Right atrium auricular region (tissue), 2 donors: ENCODE measurements at regions not wholly inside any gene's neighbourhood (a gene's known extent, or its start where the extent isn't known, plus 50 kb on each side); places are given as distances from the start of the nearest gene placed in this dataset.
"Not testable (repeated sequence)": the region's sequence is repeated elsewhere in the genome, so short reads cannot be mapped to it uniquely, and the experiment has no call there.

Experiments
- DNase-seq: peaks from one replicate; pipeline ENCODE4 v3.0.0-alpha.2; 2019; ENCODE audit warnings: low spot score
- H3K27ac ChIP-seq, 2 donors: fragments of 200-600 bp; sonication (generic); 1 replicate in 1 of 2; 2 replicates in 1 of 2; pipeline ENCODE4 v1.5.1; 2016 to 2019
- H3K27me3 ChIP-seq, 2 donors: fragments of 200-600 bp; sonication (generic); one replicate each; pipeline versions ENCODE4 v1.5.1 to v1.6.0; 2017 to 2019
- H3K36me3 ChIP-seq: fragments of 200-600 bp; sonication (generic); one replicate; pipeline ENCODE4 v1.5.1; 2016
- H3K4me1 ChIP-seq, 2 donors: fragments of 200-600 bp; sonication (generic); one replicate each; pipeline versions ENCODE4 v1.5.1 to v1.6.0; 2017 to 2019
- H3K4me3 ChIP-seq, 2 donors: fragments of 200-600 bp; sonication (generic); 1 replicate in 1 of 2; 2 replicates in 1 of 2; pipeline ENCODE4 v1.5.1; 2017 to 2019; ENCODE audit warnings: mild to moderate bottlenecking in 1 of 2, moderate library complexity in 1 of 2
- H3K9me3 ChIP-seq, 2 donors: fragments of 200-600 bp; sonication (generic); one replicate each; pipeline ENCODE4 v1.5.1; 2019
- CTCF ChIP-seq, 2 donors: fragments of 200-600 bp; sonication (generic); IDR thresholded peaks; one replicate each; pipeline ENCODE4 v1.5.1; 2019; ENCODE audit warnings: antibody characterized with exemption in 2 of 2

- Histone ChIP-seq H3K27ac (no peak overlapping the region), H3K27me3 (no peaks in the 10 kb centered on the region), H3K36me3 (no peaks in the 10 kb centered on the region), H3K4me1 (no peaks in the 10 kb centered on the region), H3K9me3 (peaks cover 0 to 11% of the 10 kb centered on the region in 2 donors), H3K4me3 (no peak overlapping the region)
- no peak for TF ChIP-seq CTCF (IDR thresholded peaks at IDR 0.05)
- no peak for DNase-seq
Observed at GRCh38 chr11:129569007-129569406, 193.4 kb downstream of the BARX2 start.

- H3K27ac ChIP-seq, H3K4me3 ChIP-seq, DNase-seq, H3K4me1 ChIP-seq, H3K27me3 ChIP-seq, H3K36me3 ChIP-seq: not testable (repeated sequence)
- H3K9me3 ChIP-seq = peaks cover 0 to 11% of the 10 kb centered on the region in 2 donors
Observed at GRCh38 chr11:129572667-129573066, 197.0 kb downstream of the BARX2 start.

GRCh38 chr11:129573161-129573560 lies 197.5 kb downstream of the BARX2 start:
- H3K9me3 ChIP-seq = peaks cover 0 to 11% of the 10 kb centered on the region in 2 donors
- no peak overlapping the region for H3K27ac ChIP-seq
- H3K4me3 ChIP-seq = no peak overlapping the region
- no peaks in the 10 kb centered on the region for H3K27me3 ChIP-seq
- H3K36me3 ChIP-seq = no peaks in the 10 kb centered on the region
- no peak for TF ChIP-seq CTCF (IDR thresholded peaks at IDR 0.05)
- no peak for DNase-seq
- no peaks in the 10 kb centered on the region for H3K4me1 ChIP-seq

GRCh38 chr11:129574431-129574830 lies 198.8 kb downstream of the BARX2 start:
- H3K27me3 ChIP-seq = no peaks in the 10 kb centered on the region
- no peaks in the 10 kb centered on the region for H3K4me1 ChIP-seq
- no peak for TF ChIP-seq CTCF (IDR thresholded peaks at IDR 0.05)
- H3K36me3 ChIP-seq = no peaks in the 10 kb centered on the region
- peaks cover 0 to 6% of the 10 kb centered on the region in 2 donors for H3K9me3 ChIP-seq
- H3K4me3 ChIP-seq = no peak overlapping the region
- DNase-seq = no peak
- no peak overlapping the region for H3K27ac ChIP-seq

DNA sequence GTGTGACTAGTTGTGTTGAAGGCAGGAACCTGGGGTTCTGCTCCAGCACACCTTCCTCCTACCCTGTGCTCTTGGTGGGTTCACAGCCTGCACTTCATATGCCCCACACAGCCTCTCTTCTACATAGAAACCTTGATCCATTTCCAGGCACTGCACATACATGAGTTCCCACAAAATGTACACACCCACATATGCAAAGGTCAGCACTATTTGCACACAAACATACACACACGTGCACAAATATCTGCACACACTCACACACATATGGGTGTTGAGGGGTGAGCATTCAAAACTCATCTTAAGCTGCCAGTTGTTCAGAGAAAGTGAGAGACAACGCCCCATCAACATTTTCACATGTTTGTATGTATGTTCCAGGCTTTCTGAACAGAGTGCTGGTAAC lies 201.0 kb downstream of the BARX2 start:
- no peak for TF ChIP-seq CTCF (IDR thresholded peaks at IDR 0.05)

GRCh38 chr11:129578006-129578405 lies 202.4 kb downstream of the BARX2 start:
- H3K4me3 ChIP-seq = no peak overlapping the region
- H3K36me3 ChIP-seq = no peaks in the 10 kb centered on the region
- H3K27me3 ChIP-seq = no peaks in the 10 kb centered on the region
- H3K4me1 ChIP-seq = no peaks in the 10 kb centered on the region
- no peak for TF ChIP-seq CTCF (IDR thresholded peaks at IDR 0.05)
- no peak overlapping the region for H3K27ac ChIP-seq
- DNase-seq = no peak
- peaks cover 0 to 5% of the 10 kb centered on the region in 2 donors for H3K9me3 ChIP-seq

More for the DNA sequence above, 201.0 kb downstream of the BARX2 start:
- no peak overlapping the region for H3K4me3 ChIP-seq
- H3K4me1 ChIP-seq = no peaks in the 10 kb centered on the region
- H3K36me3 ChIP-seq = no peaks in the 10 kb centered on the region
- H3K27ac ChIP-seq = no peak overlapping the region
- peaks cover 0 to 6% of the 10 kb centered on the region in 2 donors for H3K9me3 ChIP-seq
- DNase-seq = no peak
- no peaks in the 10 kb centered on the region for H3K27me3 ChIP-seq
